GM19193 (cell line): ENCODE measurements at regions not wholly inside any gene's neighbourhood (a gene's known extent, or its start where the extent isn't known, plus 50 kb on each side); places are given as distances from the start of the nearest gene placed in this dataset.

Experiments used
- POLR2A ChIP-seq: IDR thresholded peaks from 4 replicates; pipeline ENCODE4 v1.6.1; 2011; ENCODE audit not compliant: insufficient read depth, insufficient read length; ENCODE audit errors: extremely low read depth

DNA sequence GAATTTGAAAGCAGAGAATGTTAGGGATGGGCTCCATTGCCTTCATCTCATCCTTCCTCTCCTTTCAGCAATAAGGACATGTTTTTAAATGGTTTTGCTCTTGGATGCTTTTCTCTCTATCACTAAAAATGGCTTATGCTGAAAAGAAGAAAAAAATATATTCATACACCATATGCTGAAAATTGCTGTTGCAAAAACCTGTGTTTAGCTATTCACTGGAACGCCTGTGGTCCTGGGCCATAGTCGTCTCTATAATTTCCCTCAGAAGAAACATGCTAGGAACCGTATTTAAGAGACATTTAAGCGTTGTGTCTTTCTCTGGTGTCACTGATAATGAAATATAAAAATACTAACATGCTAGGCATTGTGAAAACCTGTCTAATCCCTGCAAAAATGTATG, 324.9 kb downstream of the TSN start:
- TF ChIP-seq POLR2A: no peak

GRCh38 chr2:122080871-122081270, 325.4 kb downstream of the TSN start:
- no peak for TF ChIP-seq POLR2A

- TF ChIP-seq POLR2A: no peak
Measured at GRCh38 chr2:122081751-122082150, 326.3 kb downstream of the TSN start.

GRCh38 chr2:122083256-122084048, 328.0 kb downstream of the TSN start:
- TF ChIP-seq POLR2A: no peak

DNA sequence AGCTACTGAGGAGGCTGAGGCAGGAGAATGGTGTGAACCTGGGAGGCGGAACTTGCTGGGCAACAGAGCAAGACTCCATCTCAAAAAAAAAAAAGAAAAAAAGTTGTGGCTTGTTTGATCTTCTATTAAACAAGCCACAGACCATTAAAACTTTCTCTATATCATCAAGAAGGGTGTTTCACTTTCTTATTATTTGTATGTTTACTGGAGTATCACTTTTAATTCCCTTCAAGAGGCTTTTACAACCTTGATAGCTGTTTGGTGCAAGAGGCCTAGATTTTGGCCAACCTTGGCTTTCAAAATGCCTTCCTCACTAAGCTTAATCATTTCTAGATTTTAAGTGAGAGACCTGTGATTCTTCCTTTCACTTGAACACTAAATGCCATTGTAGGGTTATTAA, 339.1 kb downstream of the TSN start:
- TF ChIP-seq POLR2A: no peak

DNA sequence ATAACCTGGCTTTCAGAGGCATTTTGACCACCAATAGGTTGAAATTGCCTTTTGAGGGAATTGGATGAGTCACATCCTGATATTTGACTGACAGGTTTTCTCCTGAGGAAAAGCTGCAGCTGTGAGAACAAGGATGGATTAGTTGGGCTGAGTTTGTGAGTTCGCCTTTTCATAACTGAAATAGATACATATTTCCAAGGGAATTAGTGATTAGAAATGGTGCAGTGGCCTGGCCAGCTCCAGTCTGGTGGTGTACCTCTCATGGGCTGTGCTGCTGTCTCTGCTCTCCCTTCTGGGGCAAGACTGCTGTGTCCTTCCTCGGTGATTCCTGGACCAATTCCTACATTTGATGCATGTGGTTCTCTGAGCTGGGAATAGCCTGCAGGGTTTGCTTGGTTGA, 341.3 kb downstream of the TSN start:
- no peak for TF ChIP-seq POLR2A

GRCh38 chr2:122098306-122098705, 342.9 kb downstream of the TSN start:
- no peak for TF ChIP-seq POLR2A

GRCh38 chr2:122100346-122100745, 344.9 kb downstream of the TSN start:
- TF ChIP-seq POLR2A: no peak

GRCh38 chr2:122100756-122101155, 345.3 kb downstream of the TSN start:
- no peak for TF ChIP-seq POLR2A

- no peak for TF ChIP-seq POLR2A
Measured at GRCh38 chr2:122101319-122101718, 345.9 kb downstream of the TSN start.

GRCh38 chr2:122105171-122105876, 349.9 kb downstream of the TSN start:
- TF ChIP-seq POLR2A: no peak

DNA sequence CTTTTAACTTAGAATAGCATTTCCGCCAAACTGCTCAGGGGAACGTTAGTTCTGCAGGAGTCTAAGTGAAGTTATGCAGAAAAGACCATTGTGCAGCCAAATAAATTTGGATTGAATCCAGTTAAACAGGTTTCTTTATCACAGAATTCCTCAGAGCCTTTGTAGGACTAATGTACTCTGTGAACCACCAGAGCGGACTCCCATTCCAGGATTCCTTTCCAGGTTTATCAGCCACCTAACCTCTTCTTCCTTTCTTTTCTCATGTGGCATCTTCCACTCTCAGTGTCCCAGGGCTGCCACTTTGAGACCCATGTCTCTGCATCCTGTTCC, 350.4 kb downstream of the TSN start:
- TF ChIP-seq POLR2A: no peak

DNA sequence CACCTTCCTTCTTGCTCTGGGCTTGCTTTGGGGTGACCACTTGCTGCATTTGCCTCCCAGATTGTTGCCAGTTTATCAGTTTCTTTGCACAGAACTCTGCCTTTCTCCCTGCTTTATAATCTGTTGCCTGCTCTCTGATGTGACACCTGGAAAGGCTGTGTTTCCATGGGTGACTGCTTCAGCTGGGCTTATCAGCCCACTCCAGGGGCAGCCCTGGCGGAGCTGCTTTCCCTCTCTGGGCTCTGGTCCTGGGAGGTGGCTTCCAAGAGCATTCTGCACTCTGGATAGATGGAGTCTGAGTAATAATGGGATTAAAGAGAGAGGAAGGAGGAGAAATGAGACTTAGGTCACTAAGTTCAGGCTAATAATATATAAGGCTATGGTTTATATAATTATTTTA, 352.7 kb downstream of the TSN start:
- TF ChIP-seq POLR2A: no peak

- no peak for TF ChIP-seq POLR2A
Measured at GRCh38 chr2:122112216-122113005, 357.0 kb downstream of the TSN start.

- no peak for TF ChIP-seq POLR2A
Measured at GRCh38 chr2:122114421-122114820, 359.0 kb downstream of the TSN start.
